Keratinocyte (primary cell): ENCODE measurements at regions not wholly inside any gene's neighbourhood (a gene's known extent, or its start where the extent isn't known, plus 50 kb on each side); places are given as distances from the start of the nearest gene placed in this dataset.

Experiments
- DNase-seq: peaks from one replicate; pipeline ENCODE4 v3.0.0-alpha.2; 2011; ENCODE audit warnings: low read depth, missing footprints, low spot score
- FAIRE-seq: peaks from 2 replicates; lab custom pipeline; 2011; peaks lifted over from hg19 to GRCh38; lab: Jason Lieb, UNC
- H2AFZ ChIP-seq: 2 replicates; pipeline ENCODE4 v1.6.0; 2012; ENCODE audit warnings: low read length, control low read depth, inconsistent platforms; ENCODE audit not compliant: control insufficient read depth
- H3K27ac ChIP-seq: 2 replicates; pipeline ENCODE4 v1.5.1; 2011; ENCODE audit warnings: low read length; ENCODE audit not compliant: control insufficient read depth, insufficient read depth
- H3K27me3 ChIP-seq: 3 replicates; pipeline ENCODE4 v1.6.0; 2011; ENCODE audit warnings: low read length; ENCODE audit not compliant: control insufficient read depth, insufficient read depth; ENCODE audit errors: extremely low read depth
- H3K36me3 ChIP-seq, 2 experiments: 2 replicates in 1 of 2; 3 replicates in 1 of 2; pipeline ENCODE4 v1.5.1; 2011; ENCODE audit warnings: low read length in 2 of 2, mild to moderate bottlenecking in 1 of 2; ENCODE audit not compliant: control insufficient read depth in 2 of 2, insufficient read depth in 2 of 2; ENCODE audit errors: extremely low read depth in 1 of 2
- H3K4me1 ChIP-seq: 3 replicates; pipeline ENCODE4 v1.5.1; 2011; ENCODE audit warnings: low read length; ENCODE audit not compliant: control insufficient read depth, insufficient read depth; ENCODE audit errors: extremely low read depth
- H3K4me2 ChIP-seq: 3 replicates; pipeline ENCODE4 v1.6.0; 2011; ENCODE audit warnings: low read depth, low read length; ENCODE audit not compliant: control insufficient read depth, insufficient read depth; ENCODE audit errors: extremely low read depth
- H3K4me3 ChIP-seq, 3 experiments: fragments of 200-600 bp in 1 of 3; sonication (generic) in 1 of 3; 2 replicates in 2 of 3; 3 replicates in 1 of 3; pipeline ENCODE4 v1.5.1; 2011 to 2016; ENCODE audit warnings: low read length in 3 of 3, mild to moderate bottlenecking in 3 of 3, control low read depth in 2 of 3, inconsistent platforms in 1 of 3, low read depth in 1 of 3, mixed read lengths in 1 of 3, mixed run types in 1 of 3, moderate library complexity in 1 of 3; ENCODE audit not compliant: control insufficient read depth in 2 of 3, insufficient read depth in 2 of 3; ENCODE audit errors: extremely low read depth in 1 of 3
- H3K79me2 ChIP-seq: 2 replicates; pipeline ENCODE4 v1.6.0; 2012; ENCODE audit warnings: low read length; ENCODE audit not compliant: control insufficient read depth, insufficient read depth
- H3K9ac ChIP-seq: 3 replicates; pipeline ENCODE4 v1.6.0; 2011; ENCODE audit warnings: low read length; ENCODE audit not compliant: control insufficient read depth, insufficient read depth; ENCODE audit errors: extremely low read depth
- H3K9me1 ChIP-seq: 3 replicates; pipeline ENCODE4 v1.6.0; 2011; ENCODE audit warnings: low read length; ENCODE audit not compliant: control insufficient read depth, insufficient read depth; ENCODE audit errors: extremely low read depth
- H3K9me3 ChIP-seq: 2 replicates; pipeline ENCODE4 v1.5.1; 2012; ENCODE audit warnings: low read depth, low read length; ENCODE audit not compliant: control insufficient read depth
- H4K20me1 ChIP-seq: 3 replicates; pipeline ENCODE4 v1.6.0; 2011; ENCODE audit warnings: low read length; ENCODE audit not compliant: control insufficient read depth, insufficient read depth; ENCODE audit errors: extremely low read depth
- EZH2 ChIP-seq: IDR thresholded peaks from one replicate; pipeline ENCODE4 v1.6.1; 2012; ENCODE audit warnings: inconsistent platforms, mild to moderate bottlenecking, low read length, moderate library complexity
- dilution Hi-C: fragments of 300-500 bp; cut with MboI; formaldehyde crosslinking; loops from one replicate; pipeline ENCODE4 v1.7.0; 2020; ENCODE audit warnings: low sequenced_read_pairs; ENCODE audit not compliant: extremely low pct_ligation_motif_present
- TF ChIP-seq, protein P1 (sequence below), 3 experiments: IDR thresholded peaks in 1 of 3; conservative IDR thresholded peaks in 1 of 3; optimal IDR thresholded peaks in 1 of 3; 2 replicates in 2 of 3; 3 replicates in 1 of 3; pipeline versions ENCODE3 to v1.5.1; 2011; ENCODE audit warnings: low read length in 3 of 3, mild to moderate bottlenecking in 3 of 3, moderate library complexity in 2 of 3, control low read depth in 1 of 3, inconsistent platforms in 1 of 3; ENCODE audit not compliant: insufficient read depth in 2 of 3; ENCODE audit errors: extremely low read depth in 1 of 3

- no peak overlapping the region for H3K4me2 ChIP-seq
- dilution Hi-C loops, result no loop called here
Measured at GRCh38 chr11:77530879-77531278, 57.0 kb upstream of the PAK1 start.

GRCh38 chr11:77529685-77530084 lies 55.8 kb upstream of the PAK1 start:
- Histone ChIP-seq H3K79me2 (no peaks in the 10 kb centered on the region), H3K9me1 (no peaks in the 10 kb centered on the region), H3K4me2 (no peak overlapping the region), H3K27me3 (no peaks in the 10 kb centered on the region), H2AFZ (no peak overlapping the region), H3K4me1 (no peaks in the 10 kb centered on the region), H4K20me1 (no peaks in the 10 kb centered on the region), H3K36me3 (no peaks in the 10 kb centered on the region), H3K4me3 (no peak overlapping the region), H3K9ac (no peak overlapping the region), H3K9me3 (no peaks in the 10 kb centered on the region), H3K27ac (no peak overlapping the region)
- FAIRE-seq (no peak), DNase-seq (no peak)
- dilution Hi-C loops, result no loop called here
- TF ChIP-seq EZH2, result no peak
- TF ChIP-seq, protein P1, sequence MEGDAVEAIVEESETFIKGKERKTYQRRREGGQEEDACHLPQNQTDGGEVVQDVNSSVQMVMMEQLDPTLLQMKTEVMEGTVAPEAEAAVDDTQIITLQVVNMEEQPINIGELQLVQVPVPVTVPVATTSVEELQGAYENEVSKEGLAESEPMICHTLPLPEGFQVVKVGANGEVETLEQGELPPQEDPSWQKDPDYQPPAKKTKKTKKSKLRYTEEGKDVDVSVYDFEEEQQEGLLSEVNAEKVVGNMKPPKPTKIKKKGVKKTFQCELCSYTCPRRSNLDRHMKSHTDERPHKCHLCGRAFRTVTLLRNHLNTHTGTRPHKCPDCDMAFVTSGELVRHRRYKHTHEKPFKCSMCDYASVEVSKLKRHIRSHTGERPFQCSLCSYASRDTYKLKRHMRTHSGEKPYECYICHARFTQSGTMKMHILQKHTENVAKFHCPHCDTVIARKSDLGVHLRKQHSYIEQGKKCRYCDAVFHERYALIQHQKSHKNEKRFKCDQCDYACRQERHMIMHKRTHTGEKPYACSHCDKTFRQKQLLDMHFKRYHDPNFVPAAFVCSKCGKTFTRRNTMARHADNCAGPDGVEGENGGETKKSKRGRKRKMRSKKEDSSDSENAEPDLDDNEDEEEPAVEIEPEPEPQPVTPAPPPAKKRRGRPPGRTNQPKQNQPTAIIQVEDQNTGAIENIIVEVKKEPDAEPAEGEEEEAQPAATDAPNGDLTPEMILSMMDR (optimal IDR thresholded peaks at IDR 0.05 in 1 of 3, IDR thresholded peaks at IDR 0.05 in 1 of 3, conservative IDR thresholded peaks at IDR 0.05 in 1 of 3; ENCODE audit: extremely low read depth in 1 of 3, insufficient read depth in 2 of 3, low read length in 3 of 3), result no peak

More at GRCh38 chr11:77530879-77531278, 57.0 kb upstream of the PAK1 start:
- Histone ChIP-seq H3K27ac (no peak overlapping the region), H3K4me1 (no peaks in the 10 kb centered on the region), H2AFZ (no peak overlapping the region), H4K20me1 (no peaks in the 10 kb centered on the region), H3K9me3 (no peaks in the 10 kb centered on the region), H3K79me2 (no peaks in the 10 kb centered on the region), H3K27me3 (no peaks in the 10 kb centered on the region), H3K9me1 (no peaks in the 10 kb centered on the region), H3K4me3 (no peak overlapping the region), H3K36me3 (no peaks in the 10 kb centered on the region), H3K9ac (no peak overlapping the region)
- DNase-seq (no peak), FAIRE-seq (no peak)
- TF ChIP-seq EZH2, result no peak
- TF ChIP-seq, protein P1 (optimal IDR thresholded peaks at IDR 0.05 in 1 of 3, IDR thresholded peaks at IDR 0.05 in 1 of 3, conservative IDR thresholded peaks at IDR 0.05 in 1 of 3; ENCODE audit: extremely low read depth in 1 of 3, insufficient read depth in 2 of 3, low read length in 3 of 3), result no peak
